GM23248 (cell line): ENCODE measurements at regions not wholly inside any gene's neighbourhood (a gene's known extent, or its start where the extent isn't known, plus 50 kb on each side); places are given as distances from the start of the nearest gene placed in this dataset.

Source experiments
- DNase-seq: peaks from one replicate; pipeline ENCODE4 v3.0.0-alpha.2; 2015
- H2AFZ ChIP-seq: fragments of 200-600 bp; sonication (generic); 2 replicates; pipeline ENCODE4 v1.6.1; 2016; ENCODE audit warnings: antibody characterized with exemption
- H3F3A ChIP-seq: fragments of 200-600 bp; sonication (generic); 2 replicates; pipeline ENCODE4 v1.6.1; 2016; ENCODE audit warnings: mild to moderate bottlenecking, antibody characterized with exemption, mixed run types; ENCODE audit not compliant: insufficient read depth
- H3K27ac ChIP-seq: fragments of 200-600 bp; sonication (generic); 2 replicates; pipeline ENCODE4 v1.5.1; 2016; ENCODE audit warnings: mild to moderate bottlenecking
- H3K27me3 ChIP-seq: fragments of 200-600 bp; sonication (generic); replicated peaks from 2 replicates; pipeline ENCODE4 v1.6.1; 2016; ENCODE audit warnings: mild to moderate bottlenecking; ENCODE audit not compliant: insufficient read depth
- H3K36me3 ChIP-seq: fragments of 200-600 bp; sonication (generic); 2 replicates; pipeline ENCODE4 v1.6.1; 2016; ENCODE audit warnings: low read depth, mild to moderate bottlenecking
- H3K4me1 ChIP-seq: fragments of 200-600 bp; sonication (generic); 2 replicates; pipeline ENCODE4 v1.6.1; 2016; ENCODE audit warnings: mild to moderate bottlenecking; ENCODE audit not compliant: insufficient read depth
- H3K4me2 ChIP-seq: fragments of 200-600 bp; sonication (generic); one replicate; pipeline ENCODE4 v1.6.1; 2016; ENCODE audit warnings: mild to moderate bottlenecking; ENCODE audit not compliant: unreplicated experiment
- H3K4me3 ChIP-seq: fragments of 200-600 bp; sonication (generic); 2 replicates; pipeline ENCODE4 v1.5.1; 2016; ENCODE audit warnings: mild to moderate bottlenecking
- H3K79me2 ChIP-seq: fragments of 200-600 bp; sonication (generic); 2 replicates; pipeline ENCODE4 v1.6.1; 2016; ENCODE audit warnings: mild to moderate bottlenecking; ENCODE audit not compliant: insufficient read depth
- H3K9ac ChIP-seq: fragments of 200-600 bp; sonication (generic); 2 replicates; pipeline ENCODE4 v1.6.1; 2016; ENCODE audit warnings: mild to moderate bottlenecking
- H3K9me2 ChIP-seq: fragments of 200-600 bp; sonication (generic); 2 replicates; pipeline ENCODE4 v1.6.1; 2016; ENCODE audit warnings: mixed run types, mild to moderate bottlenecking, moderate library complexity; ENCODE audit not compliant: insufficient read depth
- H3K9me3 ChIP-seq: fragments of 200-600 bp; sonication (generic); one replicate; pipeline ENCODE4 v1.6.1; 2017; ENCODE audit warnings: low read depth
- H4K20me1 ChIP-seq: fragments of 200-600 bp; sonication (generic); 2 replicates; pipeline ENCODE4 v1.6.0; 2016; ENCODE audit not compliant: insufficient read depth
- EZH2 ChIP-seq: fragments of 200-600 bp; sonication (generic); IDR thresholded peaks from 2 replicates; pipeline ENCODE4 v1.6.1; 2018; ENCODE audit warnings: antibody characterized with exemption, mild to moderate bottlenecking; ENCODE audit not compliant: insufficient read depth, poor library complexity, severe bottlenecking
- EZH2phosphoT487 ChIP-seq: fragments of 200-600 bp; sonication (generic); IDR thresholded peaks from 2 replicates; pipeline ENCODE4 v1.6.1; 2018; ENCODE audit warnings: antibody characterized with exemption, moderate library complexity, mild to moderate bottlenecking, low read depth; ENCODE audit not compliant: insufficient read depth
- WGBS, 2 experiments: methylation state at CpG; one replicate each; pipeline ENCODE4 v1.1.6; 2015 to 2017; ENCODE audit warnings: low lambda C conversion rate in 2 of 2, low coverage in 1 of 2; ENCODE audit errors: missing lambda C conversion rate in 2 of 2; 5-methylcytosine and 5-hydroxymethylcytosine counted together
- in situ Hi-C: fragments of 300-500 bp; cut with MboI; formaldehyde crosslinking; loops from 2 replicates; pipeline ENCODE4 v1.15.0; 2020

GRCh38 chr3:194023501-194024280, 112.3 kb upstream of the HES1 start:
- Histone ChIP-seq H3K36me3 (no peaks in the 10 kb centered on the region), H3F3A (no peaks in the 10 kb centered on the region), H3K9me3 (no peaks in the 10 kb centered on the region), H3K9me2 (no peaks in the 10 kb centered on the region), H4K20me1 (no peaks in the 10 kb centered on the region), H3K27ac (no peak overlapping the region), H3K27me3 (peaks cover 17% of the 10 kb centered on the region), H3K9ac (no peak overlapping the region), H3K4me1 (no peaks in the 10 kb centered on the region), H2AFZ (no peak overlapping the region), H3K4me3 (no peak overlapping the region), H3K79me2 (no peaks in the 10 kb centered on the region), H3K4me2 (no peak overlapping the region)
- no peak for DNase-seq
- TF ChIP-seq EZH2phosphoT487, result no peak
- in situ Hi-C loops, result no loop called here
- WGBS, 2 experiments, result 56 to 60% methylated on average over 9 of the region's 9 CpGs

GRCh38 chr3:194025119-194025518, 110.8 kb upstream of the HES1 start:
- Histone ChIP-seq H3K4me3 (no peak overlapping the region), H3K36me3 (no peaks in the 10 kb centered on the region), H4K20me1 (no peaks in the 10 kb centered on the region), H3K79me2 (no peaks in the 10 kb centered on the region), H3K4me2 (no peak overlapping the region), H3K9ac (no peak overlapping the region), H3K9me2 (no peaks in the 10 kb centered on the region), H3K27me3 (peaks cover 24% of the 10 kb centered on the region), H3K4me1 (no peaks in the 10 kb centered on the region), H3K27ac (no peak overlapping the region), H2AFZ (no peak overlapping the region), H3F3A (no peaks in the 10 kb centered on the region), H3K9me3 (no peaks in the 10 kb centered on the region)
- in situ Hi-C loops, result no loop called here
- DNase-seq, result no peak
- TF ChIP-seq EZH2, result no peak
- no peak for TF ChIP-seq EZH2phosphoT487
- 33 to 65% methylated on average over 1 to 5 of the region's 5 CpGs for WGBS, 2 experiments

GRCh38 chr3:194025951-194026350, 110.0 kb upstream of the HES1 start:
- no peaks in the 10 kb centered on the region for H3K36me3 ChIP-seq
- no peak overlapping the region for H2AFZ ChIP-seq
- DNase-seq, result no peak
- H3K79me2 ChIP-seq, result no peaks in the 10 kb centered on the region
- H3K27ac ChIP-seq, result no peak overlapping the region
- H3K27me3 ChIP-seq, result peaks cover 24% of the 10 kb centered on the region
- WGBS, 2 experiments, result 76% methylated on average over 3 of the region's 3 CpGs
- no peak overlapping the region for H3K9ac ChIP-seq
- no peaks in the 10 kb centered on the region for H4K20me1 ChIP-seq
- no peaks in the 10 kb centered on the region for H3K9me3 ChIP-seq
- no peaks in the 10 kb centered on the region for H3K4me1 ChIP-seq
- no peak overlapping the region for H3K4me3 ChIP-seq
- TF ChIP-seq EZH2phosphoT487, result no peak
- no peak overlapping the region for H3K4me2 ChIP-seq
- H3K9me2 ChIP-seq, result no peaks in the 10 kb centered on the region
- no peaks in the 10 kb centered on the region for H3F3A ChIP-seq
- in situ Hi-C loops, result no loop called here

- Histone ChIP-seq H4K20me1 (no peaks in the 10 kb centered on the region), H3K27me3 (peaks cover 22% of the 10 kb centered on the region), H3K9me3 (no peaks in the 10 kb centered on the region), H3K27ac (no peak overlapping the region), H3K9ac (no peak overlapping the region), H3K4me1 (no peaks in the 10 kb centered on the region), H3K36me3 (no peaks in the 10 kb centered on the region), H2AFZ (no peak overlapping the region), H3K4me3 (no peak overlapping the region), H3K9me2 (no peaks in the 10 kb centered on the region), H3K4me2 (no peak overlapping the region), H3K79me2 (no peaks in the 10 kb centered on the region), H3F3A (no peaks in the 10 kb centered on the region)
- TF ChIP-seq EZH2phosphoT487, result no peak
- no peak for TF ChIP-seq EZH2
- no peak for DNase-seq
- in situ Hi-C loops, result no loop called here
- WGBS, 2 experiments, result 52% methylated on average over 2 of the region's 2 CpGs
Measured at GRCh38 chr3:194028434-194029004, 107.4 kb upstream of the HES1 start.
